HG03432 (cell line): ENCODE measurements at regions not wholly inside any gene's neighbourhood (a gene's known extent, or its start where the extent isn't known, plus 50 kb on each side); places are given as distances from the start of the nearest gene placed in this dataset.
"Not testable (repeated sequence)": the region's sequence is repeated elsewhere in the genome, so short reads cannot be mapped to it uniquely, and the experiment has no call there.

ENCODE experiments used
- ATAC-seq: cut with Tn5 transposase; IDR thresholded peaks from one replicate; pipeline ENCODE4 v1.9.1; 2021; ENCODE audit warnings: mild to moderate bottlenecking, moderate library complexity; ENCODE audit not compliant: unreplicated experiment

DNA sequence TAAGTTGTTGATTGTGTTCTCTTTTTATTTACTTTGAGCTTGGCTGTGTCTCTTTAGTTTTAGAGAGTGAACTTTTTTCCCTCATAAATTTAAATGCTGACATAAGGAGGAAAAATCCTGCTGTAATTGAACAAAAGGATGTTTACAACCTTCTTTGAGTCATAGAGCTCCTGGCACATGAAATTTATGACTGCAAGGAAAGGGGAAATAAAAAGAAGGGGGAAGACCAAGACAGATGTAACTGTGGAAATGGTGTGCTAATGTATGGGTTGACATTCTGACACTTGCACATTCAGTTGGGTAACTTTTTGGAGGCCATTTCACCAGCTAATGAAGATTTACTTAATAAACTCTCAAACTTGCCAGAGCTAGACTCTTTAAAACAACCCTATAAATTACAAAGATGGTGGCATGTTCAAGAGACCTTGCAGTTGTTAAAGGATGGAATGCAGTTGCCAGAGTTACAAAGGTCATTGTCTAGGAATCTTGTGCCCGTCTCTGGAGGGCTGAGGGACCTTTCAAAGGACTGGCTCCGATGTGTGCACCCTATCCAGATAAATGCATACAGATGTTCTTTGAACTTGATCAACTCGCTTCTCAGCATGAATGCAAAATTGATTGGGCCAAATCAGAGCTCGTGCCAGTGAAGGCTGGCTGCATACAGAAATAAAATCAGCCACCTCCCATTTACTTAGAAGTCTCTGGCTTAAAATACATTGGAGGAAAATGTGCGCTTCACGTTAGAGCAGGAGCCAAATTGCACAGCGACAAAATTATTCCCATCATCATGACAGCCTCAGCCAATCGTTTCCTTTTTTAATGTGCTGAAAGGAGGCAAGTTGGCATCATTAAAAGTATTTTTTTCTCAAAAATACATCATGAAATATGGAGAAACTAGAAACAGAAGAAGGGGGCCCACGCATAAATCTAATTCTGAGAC lies 289.0 kb upstream of the XYLT1 start:
- ATAC-seq, result no peak

DNA sequence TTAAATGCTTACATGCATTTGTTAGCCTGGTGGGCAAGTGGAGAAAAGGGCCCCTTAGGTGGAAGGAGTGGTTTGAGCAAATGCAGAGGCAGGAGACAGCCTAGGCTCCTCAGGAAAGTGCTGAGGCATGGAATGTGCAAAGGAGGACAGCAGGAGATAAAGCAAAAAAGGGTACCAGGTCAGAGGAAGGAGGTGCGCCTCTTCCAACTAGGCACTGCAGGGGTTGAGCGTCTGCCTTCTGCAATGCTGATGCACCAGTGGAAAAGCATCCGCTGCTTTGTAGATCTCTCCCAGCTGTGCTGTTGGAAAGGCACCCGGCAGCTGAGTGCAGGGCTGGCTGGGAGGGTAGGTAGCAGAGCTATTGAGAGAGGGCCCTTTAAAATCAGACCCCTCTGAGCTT lies 287.0 kb upstream of the XYLT1 start:
- no peak for ATAC-seq

DNA sequence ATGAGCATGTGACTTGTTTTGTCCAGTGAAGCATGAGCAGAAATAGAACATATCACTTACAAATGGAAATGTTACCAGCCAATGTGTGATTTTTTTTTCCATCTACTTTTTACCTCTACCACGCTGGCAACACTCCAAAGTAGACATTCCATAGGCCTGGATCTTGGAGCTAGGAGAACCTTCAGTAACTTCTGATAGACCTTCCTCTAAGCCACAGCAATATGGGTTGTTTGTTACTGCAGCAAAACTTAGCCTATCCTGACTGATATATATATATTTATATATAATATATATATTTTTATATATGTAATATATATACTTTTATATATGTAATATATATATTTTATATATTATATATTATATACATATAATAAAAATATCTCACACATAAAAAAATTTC lies 284.4 kb upstream of the XYLT1 start:
- ATAC-seq, result no peak

DNA sequence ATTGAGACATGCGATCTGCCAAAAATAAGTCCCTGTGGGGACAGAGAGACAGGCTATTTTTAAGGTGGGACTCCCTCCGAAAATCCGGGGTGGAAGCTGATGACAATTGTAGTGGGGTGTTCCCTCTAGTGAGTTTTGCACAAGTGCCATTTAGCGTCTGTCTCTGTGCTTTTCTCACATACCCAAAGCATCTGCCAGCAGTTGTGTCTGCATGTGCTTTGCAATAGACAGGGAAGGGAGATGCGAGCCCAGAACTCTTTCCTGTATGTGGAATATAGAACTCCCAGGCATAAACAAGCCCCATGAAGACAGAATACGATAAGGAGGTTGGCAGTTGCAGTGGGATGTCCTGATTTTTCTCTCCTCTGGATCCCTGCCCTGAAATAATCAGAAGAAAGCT lies 282.7 kb upstream of the XYLT1 start:
- ATAC-seq, result no peak

DNA sequence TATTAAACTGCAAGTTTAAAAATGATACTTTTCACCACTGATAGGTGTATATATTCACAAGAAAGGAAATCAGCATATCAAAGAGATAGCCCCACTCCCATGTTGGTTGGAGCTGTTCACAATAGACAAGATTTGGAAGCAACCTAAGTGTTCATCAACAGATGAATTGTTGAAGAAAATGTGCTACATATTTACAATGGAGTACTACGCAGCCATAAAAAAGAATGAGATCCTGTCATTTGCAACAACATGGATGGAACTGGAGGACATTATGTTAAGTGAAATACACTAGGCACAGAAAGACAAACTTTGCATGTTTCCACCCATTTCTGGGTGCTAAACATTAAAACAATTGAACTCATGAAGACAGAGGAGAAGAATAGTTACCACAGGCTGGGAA lies 278.9 kb upstream of the XYLT1 start:
- ATAC-seq, result no peak

- ATAC-seq, result no peak
These were observed 277.4 kb upstream of the XYLT1 start for GRCh38 chr16:17748044-17748719.

- ATAC-seq, result no peak
These were observed 276.5 kb upstream of the XYLT1 start for GRCh38 chr16:17747081-17747756.

DNA sequence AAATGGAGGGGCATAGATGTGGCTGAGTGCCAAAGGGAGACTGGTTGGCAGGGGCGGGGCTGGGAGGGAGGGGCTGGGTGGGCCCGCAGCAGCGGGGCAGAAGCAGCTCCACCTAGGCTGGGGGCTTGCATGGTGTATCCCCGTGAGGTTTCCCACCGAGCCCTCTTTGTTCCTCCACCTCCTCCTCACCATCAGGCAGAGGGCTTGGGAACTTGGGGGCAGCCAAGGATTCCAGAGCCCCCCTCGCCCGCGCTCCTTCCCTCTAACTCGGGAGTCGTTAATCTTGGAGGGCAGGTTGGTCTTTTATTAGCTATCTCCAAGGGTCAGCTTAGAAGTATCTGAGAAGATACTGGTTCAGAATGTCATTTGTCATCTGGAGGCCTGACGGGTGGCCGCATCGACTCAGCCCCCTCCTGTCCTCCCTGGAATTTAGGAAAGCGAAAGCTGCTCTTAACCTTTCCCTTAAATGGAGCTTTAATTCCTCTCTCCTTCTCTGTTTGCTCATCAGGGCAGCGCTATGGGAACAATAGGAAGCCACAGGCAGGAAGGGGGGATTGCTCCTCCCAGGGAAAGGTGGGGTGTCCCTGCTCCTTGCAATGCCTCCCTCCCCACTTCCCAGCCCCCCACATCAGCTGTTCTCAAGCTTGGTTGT lies 274.3 kb upstream of the XYLT1 start:
- no peak for ATAC-seq

DNA sequence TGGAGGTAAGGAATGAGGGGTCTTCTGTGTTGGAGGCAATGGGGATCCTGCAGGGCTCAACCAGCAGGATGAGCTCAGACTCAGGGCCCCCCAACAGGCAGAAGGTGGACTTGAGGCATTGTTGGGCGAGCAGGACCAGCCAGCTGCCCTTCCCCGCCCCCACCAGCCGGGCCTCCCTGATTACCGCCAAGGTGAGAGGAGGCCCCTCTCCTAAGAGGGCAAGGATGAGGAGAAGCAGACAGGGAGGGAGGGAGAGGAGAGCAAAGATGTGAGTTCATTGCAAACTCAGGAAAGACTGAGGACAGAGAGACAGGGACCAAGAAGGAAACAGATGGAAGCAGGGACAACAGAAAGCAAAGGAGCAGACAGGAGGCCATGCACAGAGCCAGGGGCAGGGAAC lies 272.8 kb upstream of the XYLT1 start:
- no peak for ATAC-seq

- ATAC-seq, result no peak
These were observed 272.4 kb upstream of the XYLT1 start for GRCh38 chr16:17743158-17743557.

DNA sequence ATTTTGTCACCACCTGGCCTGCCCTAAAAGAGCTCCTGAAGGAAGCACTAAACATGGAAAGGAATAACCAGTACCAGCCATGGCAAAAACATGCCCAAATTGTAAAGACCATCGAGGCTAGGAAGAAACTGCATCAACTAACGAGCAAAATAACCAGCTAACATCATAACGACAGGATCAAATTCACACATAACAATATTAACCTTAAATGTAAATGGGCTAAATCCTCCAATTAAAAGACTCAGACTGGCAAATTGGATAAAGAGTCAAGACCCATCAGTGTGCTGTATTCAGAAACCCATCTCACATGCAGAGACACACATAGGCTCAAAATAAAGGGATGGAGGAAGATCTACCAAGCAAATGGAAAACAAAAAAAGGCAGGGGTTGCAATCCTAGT lies 264.3 kb upstream of the XYLT1 start:
- ATAC-seq, result not testable (repeated sequence)

GRCh38 chr16:17729820-17730219 lies 259.1 kb upstream of the XYLT1 start:
- no peak for ATAC-seq

GRCh38 chr16:17728196-17728595 lies 257.4 kb upstream of the XYLT1 start:
- ATAC-seq, result no peak

- ATAC-seq, result no peak
These were observed 253.6 kb upstream of the XYLT1 start for GRCh38 chr16:17724242-17724898.

- no peak for ATAC-seq
These were observed 252.9 kb upstream of the XYLT1 start for GRCh38 chr16:17723531-17724134.

DNA sequence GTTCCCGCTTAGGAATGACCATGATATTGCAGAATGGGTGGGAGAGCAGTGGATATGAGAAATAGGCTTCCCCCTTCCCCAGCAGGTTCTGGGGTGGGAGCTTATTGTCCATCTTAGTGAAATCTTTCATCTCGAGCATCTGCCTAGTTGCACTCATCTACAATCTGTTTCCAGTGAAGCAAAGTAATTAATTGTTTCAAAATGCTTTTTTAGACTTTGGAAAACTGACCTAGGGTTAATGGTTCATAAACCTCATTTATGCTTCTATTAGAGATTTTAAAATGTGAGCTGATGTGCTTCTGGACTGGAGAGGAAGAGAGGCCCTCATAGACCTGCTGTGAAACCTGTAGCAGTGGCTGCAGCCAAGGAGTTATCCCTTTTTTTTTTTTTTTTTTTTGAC lies 247.7 kb upstream of the XYLT1 start:
- ATAC-seq, result no peak

- ATAC-seq, result no peak
These were observed 235.1 kb upstream of the XYLT1 start for GRCh38 chr16:17705847-17706246.

DNA sequence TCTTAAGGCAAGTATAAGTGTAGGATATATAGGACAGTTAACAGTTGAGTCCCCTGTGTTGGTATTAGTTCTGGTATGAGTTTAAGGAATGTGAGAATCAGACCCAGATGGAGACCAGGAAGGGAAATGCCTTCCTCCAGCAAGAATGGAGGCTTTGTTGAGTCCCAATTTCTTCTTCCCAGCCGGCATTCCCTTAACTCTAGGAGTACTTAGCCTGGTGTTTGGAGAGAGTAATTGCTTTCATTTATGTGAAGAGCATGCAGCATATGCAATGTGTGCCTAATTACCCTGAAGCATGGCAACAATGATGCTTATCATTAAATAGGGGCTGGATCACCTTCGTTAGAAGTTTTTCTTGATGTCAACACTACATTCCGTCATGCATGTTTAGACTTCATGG lies 225.9 kb upstream of the XYLT1 start:
- no peak for ATAC-seq

GRCh38 chr16:17692484-17692883 lies 221.7 kb upstream of the XYLT1 start:
- ATAC-seq, result no peak

DNA sequence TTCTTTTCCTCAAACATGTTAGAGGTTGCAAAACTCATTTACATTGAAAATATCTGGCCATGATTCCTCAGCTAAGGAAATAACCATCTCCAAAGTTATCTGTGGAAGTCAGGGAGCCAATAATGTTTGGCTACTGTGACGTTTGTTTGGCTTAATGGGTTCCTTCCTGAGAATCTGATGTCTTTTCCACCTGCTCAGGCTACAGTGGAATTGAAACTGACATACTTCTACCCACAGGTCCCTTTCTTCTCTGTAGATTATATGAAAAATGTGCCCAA lies 221.1 kb upstream of the XYLT1 start:
- ATAC-seq, result no peak
